ENCODE measurements at regions not wholly inside any gene's neighbourhood (a gene's known extent, or its start where the extent isn't known, plus 50 kb on each side); places are given as distances from the start of the nearest gene placed in this dataset.

GRCh38 chr6:169841251-169841650 is 89.8 kb downstream of the ERMARD start:
- H3K27me3 Mint-ChIP-seq (ENCODE audit: insufficient read depth, low read depth, poor library complexity) = peaks cover 5% of the 10 kb centered on the region
- no peaks in the 10 kb centered on the region; the same call in 2 of the 3 replicates for H3K4me1 Mint-ChIP-seq
- no peaks in the 10 kb centered on the region for H3K9me2 ChIP-seq (ENCODE audit: insufficient read depth)
- H3K4me3 ChIP-seq = no peak overlapping the region
- H3K27ac ChIP-seq (ENCODE audit: low read depth) = no peak overlapping the region
- no peaks in the 10 kb centered on the region for H3K36me3 ChIP-seq (ENCODE audit: insufficient read depth)
- H2AFZ ChIP-seq = no peak overlapping the region
- H3F3A ChIP-seq (replicated peaks; ENCODE audit: low read depth) = no peaks in the 10 kb centered on the region
- no peaks in the 10 kb centered on the region for H3K79me2 ChIP-seq (replicated peaks; ENCODE audit: insufficient read depth)
- no peak overlapping the region for H3K4me3 Mint-ChIP-seq
- H3K4me2 ChIP-seq = no peak overlapping the region
- no peaks in the 10 kb centered on the region for H3K4me1 ChIP-seq (ENCODE audit: insufficient read depth)
- DNase-seq (ENCODE audit: low spot score) = no peak
- no peak for TF ChIP-seq NANOG (IDR thresholded peaks at IDR 0.05; ENCODE audit: borderline replicate concordance)
- TF ChIP-seq, protein P1, sequence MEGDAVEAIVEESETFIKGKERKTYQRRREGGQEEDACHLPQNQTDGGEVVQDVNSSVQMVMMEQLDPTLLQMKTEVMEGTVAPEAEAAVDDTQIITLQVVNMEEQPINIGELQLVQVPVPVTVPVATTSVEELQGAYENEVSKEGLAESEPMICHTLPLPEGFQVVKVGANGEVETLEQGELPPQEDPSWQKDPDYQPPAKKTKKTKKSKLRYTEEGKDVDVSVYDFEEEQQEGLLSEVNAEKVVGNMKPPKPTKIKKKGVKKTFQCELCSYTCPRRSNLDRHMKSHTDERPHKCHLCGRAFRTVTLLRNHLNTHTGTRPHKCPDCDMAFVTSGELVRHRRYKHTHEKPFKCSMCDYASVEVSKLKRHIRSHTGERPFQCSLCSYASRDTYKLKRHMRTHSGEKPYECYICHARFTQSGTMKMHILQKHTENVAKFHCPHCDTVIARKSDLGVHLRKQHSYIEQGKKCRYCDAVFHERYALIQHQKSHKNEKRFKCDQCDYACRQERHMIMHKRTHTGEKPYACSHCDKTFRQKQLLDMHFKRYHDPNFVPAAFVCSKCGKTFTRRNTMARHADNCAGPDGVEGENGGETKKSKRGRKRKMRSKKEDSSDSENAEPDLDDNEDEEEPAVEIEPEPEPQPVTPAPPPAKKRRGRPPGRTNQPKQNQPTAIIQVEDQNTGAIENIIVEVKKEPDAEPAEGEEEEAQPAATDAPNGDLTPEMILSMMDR (conservative IDR thresholded peaks at IDR 0.05; ENCODE audit: low read depth in 2 of 2) = no peak
- no peak for TF ChIP-seq CREB1 (CRISPR knock-in tag; IDR thresholded peaks at IDR 0.05; ENCODE audit: low read depth)
- no peak for TF ChIP-seq ZNF331 (CRISPR knock-in tag; IDR thresholded peaks at IDR 0.05; ENCODE audit: low read depth)
- TF ChIP-seq EZH2 (IDR thresholded peaks at IDR 0.05; ENCODE audit: low read depth, unreplicated experiment) = no peak
- no peak for TF ChIP-seq ZNF462 (CRISPR knock-in tag; IDR thresholded peaks at IDR 0.05)
- no peak for TF ChIP-seq ETS1 (IDR thresholded peaks at IDR 0.05)
- no peak for TF ChIP-seq EZH2phosphoT487 (IDR thresholded peaks at IDR 0.05; ENCODE audit: unreplicated experiment)
- no peak for TF ChIP-seq JUNB (IDR thresholded peaks at IDR 0.05; ENCODE audit: unreplicated experiment)
- TF ChIP-seq POLR2AphosphoS5 (IDR thresholded peaks at IDR 0.05; ENCODE audit: low read depth) = no peak
- no peaks in the 10 kb centered on the region for H3K27me3 ChIP-seq (ENCODE audit: insufficient read depth)
- no peaks in the 10 kb centered on the region for H3K9me3 Mint-ChIP-seq
- H3K36me3 Mint-ChIP-seq (ENCODE audit: low read depth) = no peaks in the 10 kb centered on the region
- no peaks in the 10 kb centered on the region for H4K20me1 ChIP-seq (replicated peaks; ENCODE audit: insufficient read depth)
- no peak for ATAC-seq
- H3K27ac Mint-ChIP-seq = no peak overlapping the region

Measured in GM23338 (cell line).